ENCODE measurements at regions not wholly inside any gene's neighbourhood (a gene's known extent, or its start where the extent isn't known, plus 50 kb on each side); places are given as distances from the start of the nearest gene placed in this dataset.

- TF ChIP-seq CTCF (IDR thresholded peaks at IDR 0.05), result no peak
- no peak for TF ChIP-seq POLR2A (IDR thresholded peaks at IDR 0.05)
These were observed 381.6 kb downstream of the STIM2 start for GRCh38 chr4:27242217-27242616.

Measured in tibial nerve (tissue), 3 donors.